IMR-90 (cell line): ENCODE measurements at regions not wholly inside any gene's neighbourhood (a gene's known extent, or its start where the extent isn't known, plus 50 kb on each side); places are given as distances from the start of the nearest gene placed in this dataset.

Experiments used
- ATAC-seq: fragments of 200-7000 bp; cut with Tn5 transposase; 2 replicates; pipeline ENCODE4 v1.9.1; 2020; ENCODE audit warnings: low read depth, mild to moderate bottlenecking, moderate library complexity
- BruUV-seq: library from RNA; stranded (reverse); fragments of 400-500 nt; replicated peaks from 2 replicates; lab custom pipeline; 2021; lab: Mats Ljungman, UMichigan
- CTCF ChIA-PET: fragments of 300-600 bp; formaldehyde crosslinking; extraction: SDS; loops from one replicate; lab custom pipeline; 2021; ENCODE audit warnings: antibody characterized with exemption; lab: Yijun Ruan, JAX
- POLR2A ChIA-PET: fragments of 300-600 bp; sonication (Branson Sonifier 250); formaldehyde crosslinking; loops from one replicate; lab custom pipeline; 2022; ENCODE audit warnings: antibody characterized with exemption; ENCODE audit not compliant: unreplicated experiment; lab: Charles Lee
- DNase-seq: peaks from one replicate; pipeline ENCODE4 v3.0.0; 2013
- H2AFZ ChIP-seq: replicated peaks from 2 replicates; pipeline ENCODE3; 2013; ENCODE audit warnings: low read length, mild to moderate bottlenecking; ENCODE audit not compliant: poor library complexity
- H2AK5ac ChIP-seq: 2 replicates; pipeline ENCODE4 v1.6.1; 2013; ENCODE audit warnings: low read depth, low read length, inconsistent platforms
- H2AK9ac ChIP-seq: replicated peaks from 2 replicates; pipeline ENCODE3; 2013; ENCODE audit warnings: mild to moderate bottlenecking, low read depth, low read length, moderate library complexity; ENCODE audit not compliant: poor library complexity
- H2BK120ac ChIP-seq: 2 replicates; pipeline ENCODE4 v1.6.1; 2013; ENCODE audit warnings: low read depth, low read length, inconsistent platforms
- H2BK15ac ChIP-seq: 3 replicates; pipeline ENCODE4 v1.6.1; 2013; ENCODE audit warnings: low read depth, low read length, inconsistent platforms
- H2BK20ac ChIP-seq: 2 replicates; pipeline ENCODE4 v1.6.1; 2013; ENCODE audit warnings: low read depth, mild to moderate bottlenecking, inconsistent platforms, low read length, moderate library complexity
- H2BK5ac ChIP-seq: 2 replicates; pipeline ENCODE4 v1.6.1; 2013; ENCODE audit warnings: mild to moderate bottlenecking, low read depth, low read length, inconsistent platforms; ENCODE audit not compliant: poor library complexity, severe bottlenecking
- H3K14ac ChIP-seq: replicated peaks from 2 replicates; pipeline ENCODE4 v1.6.1; 2013; ENCODE audit warnings: low read depth, low read length, inconsistent platforms
- H3K18ac ChIP-seq: 2 replicates; pipeline ENCODE4 v1.6.1; 2013; ENCODE audit warnings: low read depth, low read length, control low read depth
- H3K23ac ChIP-seq: 2 replicates; pipeline ENCODE4 v1.6.1; 2013; ENCODE audit warnings: low read depth, low read length, inconsistent platforms
- H3K27ac ChIP-seq: 2 replicates; pipeline ENCODE4 v1.5.1; 2013; ENCODE audit warnings: mild to moderate bottlenecking, control low read depth, low read length; ENCODE audit not compliant: insufficient read depth
- H3K27me3 ChIP-seq: 2 replicates; pipeline ENCODE4 v1.6.1; 2013; ENCODE audit warnings: low read length; ENCODE audit not compliant: control insufficient read depth, insufficient read depth
- H3K36me3 ChIP-seq: 2 replicates; pipeline ENCODE4 v1.6.1; 2013; ENCODE audit warnings: low read length, mixed read lengths; ENCODE audit not compliant: control insufficient read depth, insufficient read depth
- H3K4ac ChIP-seq: 2 replicates; pipeline ENCODE4 v1.6.1; 2013; ENCODE audit warnings: low read depth, low read length, inconsistent platforms
- H3K4me1 ChIP-seq: 2 replicates; pipeline ENCODE4 v1.6.1; 2013; ENCODE audit warnings: low read length, mixed read lengths; ENCODE audit not compliant: control insufficient read depth, insufficient read depth
- H3K4me2 ChIP-seq: 2 replicates; pipeline ENCODE4 v1.6.1; 2013; ENCODE audit warnings: low read depth, mild to moderate bottlenecking, control low read depth, low read length, moderate library complexity
- H3K4me3 ChIP-seq: 2 replicates; pipeline ENCODE4 v1.5.1; 2013; ENCODE audit warnings: low read depth, mild to moderate bottlenecking, control low read depth, low read length, moderate library complexity; ENCODE audit not compliant: insufficient read depth
- H3K56ac ChIP-seq: 2 replicates; pipeline ENCODE4 v1.6.1; 2013; ENCODE audit warnings: low read length, inconsistent platforms; ENCODE audit not compliant: insufficient read depth; ENCODE audit errors: extremely low read depth
- H3K79me1 ChIP-seq, 2 experiments: 2 replicates each; pipeline ENCODE4 v1.6.1; 2013; ENCODE audit warnings: low read length in 2 of 2, inconsistent platforms in 1 of 2, low read depth in 1 of 2
- H3K9ac ChIP-seq: 2 replicates; pipeline ENCODE4 v1.6.1; 2013; ENCODE audit warnings: low read depth, low read length, control low read depth
- H3K9me1 ChIP-seq: 2 replicates; pipeline ENCODE4 v1.6.1; 2013; ENCODE audit warnings: low read length, inconsistent platforms; ENCODE audit not compliant: insufficient read depth
- H3K9me3 ChIP-seq: 2 replicates; pipeline ENCODE4 v1.6.1; 2013; ENCODE audit warnings: low read length; ENCODE audit not compliant: control insufficient read depth, insufficient read depth
- H4K20me1 ChIP-seq: 2 replicates; pipeline ENCODE4 v1.6.1; 2013; ENCODE audit warnings: low read length, inconsistent platforms; ENCODE audit not compliant: insufficient read depth
- H4K5ac ChIP-seq: 2 replicates; pipeline ENCODE4 v1.6.1; 2013; ENCODE audit warnings: mild to moderate bottlenecking, low read depth, low read length, control low read depth
- H4K8ac ChIP-seq, 2 experiments: 2 replicates each; pipeline ENCODE4 v1.6.1; 2013; ENCODE audit warnings: low read depth in 2 of 2, low read length in 2 of 2, control low read depth in 1 of 2, inconsistent platforms in 1 of 2
- H4K91ac ChIP-seq: 2 replicates; pipeline ENCODE4 v1.6.1; 2013; ENCODE audit warnings: low read depth, low read length, inconsistent platforms; ENCODE audit not compliant: insufficient read depth
- FOS ChIP-seq: fragments of 150-350 bp; IDR thresholded peaks from 2 replicates; pipeline ENCODE4 v1.6.1; 2016; ENCODE audit warnings: low read depth, low read length
- RAD21 ChIP-seq: IDR thresholded peaks from 2 replicates; pipeline ENCODE4 v1.6.1; 2012; ENCODE audit warnings: low read length, improper control_type of control experiment
- WGBS, 2 experiments: methylation state at CpG; one replicate each; pipeline versions ENCODE4 v1.1.5 to v1.1.7; 2013; ENCODE audit warnings: missing lambda C conversion rate in 2 of 2; ENCODE audit not compliant: insufficient read length in 1 of 2; ENCODE audit errors: extremely low coverage in 2 of 2; 5-methylcytosine and 5-hydroxymethylcytosine counted together
- dilution Hi-C: fragments of 300-500 bp; cut with HindIII; formaldehyde crosslinking; loops from one replicate; pipeline ENCODE4 v1.14.3; 2018; ENCODE audit warnings: low sequenced_read_pairs; ENCODE audit not compliant: unreplicated experiment
- in situ Hi-C: fragments of 300-500 bp; cut with MboI; formaldehyde crosslinking; loops from 3 replicates; pipeline ENCODE4 v1.14.3; 2019; ENCODE audit warnings: low sequenced_read_pairs, inconsistent platforms, mixed read lengths
- intact Hi-C: fragments of 100-400 bp; cut with micrococcal nuclease; formaldehyde crosslinking; loops from 2 replicates; pipeline ENCODE4 v1.10.0; 2022

DNA sequence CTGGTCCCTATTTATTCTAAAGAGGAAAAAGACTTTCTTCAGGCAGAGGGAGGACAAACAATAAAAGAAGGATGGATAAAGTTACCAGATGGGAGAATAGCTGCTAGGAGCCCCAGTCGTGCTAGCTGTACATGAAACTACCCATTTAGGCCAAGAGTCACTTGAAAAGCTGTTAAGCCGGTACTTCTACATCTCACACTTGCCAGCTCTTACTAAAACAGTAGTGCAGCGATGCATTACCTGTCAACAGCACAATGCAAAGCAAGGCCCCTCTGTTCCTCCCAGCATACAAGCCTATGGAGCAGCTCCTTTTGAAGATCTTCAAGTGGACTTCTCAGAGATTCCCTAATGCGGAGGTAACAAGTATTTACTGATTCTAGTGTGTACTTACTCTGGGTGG lies 1138.8 kb downstream of the ARAP2 start:
- Histone ChIP-seq H3K56ac (no peak overlapping the region), H3K36me3 (no peaks in the 10 kb centered on the region), H3K9me3 (peaks cover 11% of the 10 kb centered on the region; the same call in 1 of the 2 replicates), H2AK9ac (no peak overlapping the region), H3K9ac (no peak overlapping the region), H3K79me1 (no peaks in the 10 kb centered on the region), H3K23ac (no peak overlapping the region), H4K91ac (no peak overlapping the region), H3K4me1 (no peaks in the 10 kb centered on the region), H2AK5ac (no peak overlapping the region), H3K18ac (no peak overlapping the region), H3K4me2 (no peak overlapping the region), H2BK15ac (no peak overlapping the region), H4K5ac (no peak overlapping the region), H3K27me3 (no peaks in the 10 kb centered on the region), H3K4ac (no peak overlapping the region), H2AFZ (no peak overlapping the region), H4K20me1 (no peaks in the 10 kb centered on the region), H2BK5ac (no peak overlapping the region), H4K8ac (no peak overlapping the region), H3K4me3 (no peak overlapping the region), H3K9me1 (no peaks in the 10 kb centered on the region), H3K14ac (no peak overlapping the region), H2BK120ac (no peak overlapping the region), H2BK20ac (no peak overlapping the region), H3K27ac (no peak overlapping the region)
- ATAC-seq (no peak), DNase-seq (no peak)
- CTCF ChIA-PET, result no interaction called here
- 80% methylated on average over 1 of the region's 4 CpGs; no CpG with 5 or more reads in 1 of the 2 experiments for WGBS, 2 experiments
- no peak for TF ChIP-seq RAD21
- no peak for TF ChIP-seq FOS
- in situ Hi-C loops (no loop called here), intact Hi-C loops (no loop called here), dilution Hi-C loops (no loop called here)
- no TSS peak for BruUV-seq
- POLR2A ChIA-PET, result no interaction called here
